ENCODE measurements at regions not wholly inside any gene's neighbourhood (a gene's known extent, or its start where the extent isn't known, plus 50 kb on each side); places are given as distances from the start of the nearest gene placed in this dataset.

GRCh38 chr14:97410667-97411620 lies 613.8 kb downstream of the VRK1 start:
- TF ChIP-seq CTCF (IDR thresholded peaks at IDR 0.05; ENCODE audit: insufficient read depth, low read length, missing control alignments) = no peak
- no peak overlapping the region for H3K4me3 ChIP-seq (ENCODE audit: low read depth, low read length)
- CTCF ChIA-PET = no interaction called here
- DNase-seq (ENCODE audit: low read depth, low spot score) = no peak
- POLR2A ChIA-PET = no interaction called here

- TF ChIP-seq CTCF (IDR thresholded peaks at IDR 0.05; ENCODE audit: insufficient read depth, low read length, missing control alignments) = no peak
- no peak overlapping the region for H3K4me3 ChIP-seq (ENCODE audit: low read depth, low read length)
- ChIA-PET CTCF (no interaction called here), POLR2A (no interaction called here)
- no peak for DNase-seq (ENCODE audit: low read depth, low spot score)
Observed at GRCh38 chr14:97411938-97412612, 614.9 kb downstream of the VRK1 start.

- no peak for TF ChIP-seq CTCF (IDR thresholded peaks at IDR 0.05; ENCODE audit: insufficient read depth, low read length, missing control alignments)
- ChIA-PET CTCF (no interaction called here), POLR2A (no interaction called here)
- H3K4me3 ChIP-seq (ENCODE audit: low read depth, low read length) = no peak overlapping the region
- DNase-seq (ENCODE audit: low read depth, low spot score) = no peak
Observed at GRCh38 chr14:97413022-97413539, 615.9 kb downstream of the VRK1 start.

- ChIA-PET CTCF (interaction anchor here (0.6 kb wide), 1 partner anchor 782 kb away, joined by 3 read pairs; no protein-coding TSS in a partner anchor), POLR2A (no interaction called here)
- H3K4me3 ChIP-seq (ENCODE audit: low read depth, low read length) = no peak overlapping the region
- TF ChIP-seq CTCF (IDR thresholded peaks at IDR 0.05; ENCODE audit: insufficient read depth, low read length, missing control alignments) = no peak
- no peak for DNase-seq (ENCODE audit: low read depth, low spot score)
Observed at GRCh38 chr14:97413966-97414717, 617.0 kb downstream of the VRK1 start.

- ChIA-PET POLR2A (no interaction called here), CTCF (interaction anchor here (0.6 kb wide), 1 partner anchor 782 kb away, joined by 3 read pairs; no protein-coding TSS in a partner anchor)
- no peak for DNase-seq (ENCODE audit: low read depth, low spot score)
- no peak overlapping the region for H3K4me3 ChIP-seq (ENCODE audit: low read depth, low read length)
- TF ChIP-seq CTCF (IDR thresholded peaks at IDR 0.05; ENCODE audit: insufficient read depth, low read length, missing control alignments) = no peak
Observed at GRCh38 chr14:97414718-97415098, 617.5 kb downstream of the VRK1 start.

Data from AG04449 (cell line).